ENCODE measurements at regions not wholly inside any gene's neighbourhood (a gene's known extent, or its start where the extent isn't known, plus 50 kb on each side); places are given as distances from the start of the nearest gene placed in this dataset.

GRCh38 chr7:96539471-96539870 lies 170.2 kb downstream of the SEM1 start:
- TF ChIP-seq CTCF (IDR thresholded peaks at IDR 0.05; ENCODE audit: low read depth, low read length), result no peak
- H3K4me3 ChIP-seq (ENCODE audit: low read depth, low read length), result no peak overlapping the region

DNA sequence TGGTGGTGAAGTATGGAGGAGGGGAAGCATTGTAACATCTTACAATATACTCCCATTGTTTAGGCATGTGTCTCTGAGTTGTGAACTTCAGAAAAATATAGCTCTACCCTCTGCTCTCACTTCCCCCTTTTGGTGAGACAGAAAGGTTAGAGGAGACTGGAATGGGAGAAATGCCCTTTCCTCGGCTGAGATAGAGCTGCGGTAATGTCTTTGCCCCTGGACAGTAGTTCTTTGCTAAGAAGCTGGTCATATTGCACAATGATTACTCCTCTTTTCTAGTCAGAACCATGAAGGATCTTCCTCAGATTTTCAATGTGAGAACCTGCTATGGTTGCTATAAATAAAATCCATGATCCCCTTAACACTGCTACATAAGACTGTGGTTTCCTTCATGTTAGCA lies 171.0 kb downstream of the SEM1 start:
- TF ChIP-seq CTCF (IDR thresholded peaks at IDR 0.05; ENCODE audit: low read depth, low read length), result no peak

DNA sequence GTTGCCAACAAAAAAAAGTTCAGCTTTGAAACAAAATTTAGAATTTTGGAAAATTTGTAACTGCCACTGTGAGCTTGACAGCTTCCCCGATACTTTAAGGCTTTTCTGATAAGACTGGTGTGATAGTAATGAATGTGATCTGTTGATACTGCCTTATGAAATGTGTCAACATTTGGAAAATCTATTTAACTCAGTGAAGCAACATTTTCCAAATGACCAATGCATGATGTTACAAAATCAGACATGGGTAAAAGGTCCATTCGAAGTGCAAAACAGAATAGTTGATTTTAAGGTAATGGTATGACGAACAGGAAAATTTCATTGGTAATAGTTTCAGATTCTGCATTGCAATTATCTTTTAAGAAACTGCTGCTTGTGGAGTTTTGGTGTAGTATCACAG lies 175.4 kb downstream of the SEM1 start:
- TF ChIP-seq CTCF (IDR thresholded peaks at IDR 0.05; ENCODE audit: low read depth, low read length), result no peak
- H3K4me3 ChIP-seq (ENCODE audit: low read depth, low read length), result no peak overlapping the region

More for the DNA sequence above, 171.0 kb downstream of the SEM1 start:
- H3K4me3 ChIP-seq (ENCODE audit: low read depth, low read length), result no peak overlapping the region

GRCh38 chr7:96532428-96532935 lies 177.2 kb downstream of the SEM1 start:
- H3K4me3 ChIP-seq (ENCODE audit: low read depth, low read length), result no peak overlapping the region
- no peak for TF ChIP-seq CTCF (IDR thresholded peaks at IDR 0.05; ENCODE audit: low read depth, low read length)

- no peak for TF ChIP-seq CTCF (IDR thresholded peaks at IDR 0.05; ENCODE audit: low read depth, low read length)
- H3K4me3 ChIP-seq (ENCODE audit: low read depth, low read length), result no peak overlapping the region
Measured at GRCh38 chr7:96531331-96531730, 178.3 kb downstream of the SEM1 start.

- H3K4me3 ChIP-seq (ENCODE audit: low read depth, low read length), result no peak overlapping the region
- TF ChIP-seq CTCF (IDR thresholded peaks at IDR 0.05; ENCODE audit: low read depth, low read length), result no peak
Measured at GRCh38 chr7:96530786-96531185, 178.9 kb downstream of the SEM1 start.

- TF ChIP-seq CTCF (IDR thresholded peaks at IDR 0.05; ENCODE audit: low read depth, low read length), result no peak
- H3K4me3 ChIP-seq (ENCODE audit: low read depth, low read length), result no peak overlapping the region
Measured at GRCh38 chr7:96527133-96527827, 182.4 kb downstream of the SEM1 start.

Measured in WI38 (cell line).